MM.1S (cell line): ENCODE measurements at regions not wholly inside any gene's neighbourhood (a gene's known extent, or its start where the extent isn't known, plus 50 kb on each side); places are given as distances from the start of the nearest gene placed in this dataset.

Experiments used
- DNase-seq: peaks from one replicate; pipeline ENCODE4 v3.0.0-alpha.2; 2015
- H2AFZ ChIP-seq: fragments of 300-600 bp; sonication (generic); 2 replicates; pipeline ENCODE4 v1.6.0; 2016; ENCODE audit warnings: antibody characterized with exemption, low read length
- H3F3A ChIP-seq: fragments of 300-600 bp; sonication (generic); 2 replicates; pipeline ENCODE4 v1.6.1; 2016; ENCODE audit warnings: mild to moderate bottlenecking, antibody characterized with exemption, low read length, moderate library complexity, mixed read lengths; ENCODE audit not compliant: insufficient read depth
- H3K27ac ChIP-seq: fragments of 300-600 bp; sonication (generic); 2 replicates; pipeline ENCODE4 v1.5.1; 2016; ENCODE audit warnings: mild to moderate bottlenecking, low read length
- H3K27me3 ChIP-seq: fragments of 300-600 bp; sonication (generic); replicated peaks from 2 replicates; pipeline ENCODE4 v1.6.0; 2016; ENCODE audit warnings: low read length; ENCODE audit not compliant: insufficient read depth
- H3K36me3 ChIP-seq: fragments of 300-600 bp; sonication (generic); replicated peaks from 2 replicates; pipeline ENCODE4 v1.6.1; 2016; ENCODE audit warnings: mild to moderate bottlenecking, low read length, mixed read lengths; ENCODE audit not compliant: insufficient read depth
- H3K4me1 ChIP-seq: fragments of 300-600 bp; sonication (generic); 2 replicates; pipeline ENCODE4 v1.6.1; 2016; ENCODE audit warnings: low read length, mixed read lengths
- H3K4me2 ChIP-seq: fragments of 300-600 bp; sonication (generic); 2 replicates; pipeline ENCODE4 v1.6.0; 2016; ENCODE audit warnings: low read depth, low read length
- H3K4me3 ChIP-seq: fragments of 300-600 bp; sonication (generic); 2 replicates; pipeline ENCODE4 v1.5.1; 2016; ENCODE audit warnings: low read length, mixed read lengths
- H3K79me2 ChIP-seq: fragments of 300-600 bp; sonication (generic); 2 replicates; pipeline ENCODE4 v1.6.1; 2016; ENCODE audit warnings: mixed run types, low read length, mixed read lengths
- H3K9ac ChIP-seq: fragments of 300-600 bp; sonication (generic); 2 replicates; pipeline ENCODE4 v1.6.1; 2016; ENCODE audit warnings: low read length, mixed read lengths
- H3K9me2 ChIP-seq: fragments of 300-600 bp; sonication (generic); replicated peaks from 2 replicates; pipeline ENCODE4 v1.6.1; 2016; ENCODE audit warnings: mild to moderate bottlenecking, low read length, mixed read lengths; ENCODE audit not compliant: insufficient read depth
- H3K9me3 ChIP-seq: fragments of 300-600 bp; sonication (generic); replicated peaks from 2 replicates; pipeline ENCODE4 v1.6.1; 2016; ENCODE audit warnings: mild to moderate bottlenecking, low read length, mixed read lengths; ENCODE audit not compliant: insufficient read depth
- H4K20me1 ChIP-seq: fragments of 300-600 bp; sonication (generic); 2 replicates; pipeline ENCODE4 v1.6.1; 2016; ENCODE audit warnings: mild to moderate bottlenecking, low read length, moderate library complexity, mixed read lengths; ENCODE audit not compliant: insufficient read depth
- CTCF ChIP-seq: fragments of 300-600 bp; sonication (generic); IDR thresholded peaks from 2 replicates; pipeline ENCODE4 v1.5.1; 2016; ENCODE audit warnings: antibody characterized with exemption, low read length, mixed read lengths
- EZH2 ChIP-seq: fragments of 300-600 bp; sonication (generic); optimal IDR thresholded peaks from 2 replicates; pipeline ENCODE3; 2017; ENCODE audit warnings: low read depth, mild to moderate bottlenecking, antibody characterized with exemption, low read length, mixed read lengths
- EZH2phosphoT487 ChIP-seq: fragments of 300-600 bp; sonication (generic); IDR thresholded peaks from 2 replicates; pipeline ENCODE4 v1.6.1; 2018; ENCODE audit warnings: antibody characterized with exemption, low read length

- no peak overlapping the region for H3K4me2 ChIP-seq
- H3K36me3 ChIP-seq = no peaks in the 10 kb centered on the region
- no peak for DNase-seq
- H3K9me2 ChIP-seq = no peaks in the 10 kb centered on the region
- no peaks in the 10 kb centered on the region for H3K27me3 ChIP-seq
- H3K79me2 ChIP-seq = no peaks in the 10 kb centered on the region
- H3K9me3 ChIP-seq = no peaks in the 10 kb centered on the region
- H3F3A ChIP-seq = no peaks in the 10 kb centered on the region
- H3K4me1 ChIP-seq = no peaks in the 10 kb centered on the region
- H3K27ac ChIP-seq = no peak overlapping the region
- H3K9ac ChIP-seq = no peak overlapping the region
- TF ChIP-seq EZH2phosphoT487 (no peak), CTCF (no peak), EZH2 (no peak)
- H3K4me3 ChIP-seq = no peak overlapping the region
- H4K20me1 ChIP-seq = no peaks in the 10 kb centered on the region
- H2AFZ ChIP-seq = no peak overlapping the region
Measured at GRCh38 chr6:4271761-4272470, 136.5 kb upstream of the ECI2 start.

GRCh38 chr6:4270776-4271175, 135.4 kb upstream of the ECI2 start:
- no peak overlapping the region for H3K4me3 ChIP-seq
- H4K20me1 ChIP-seq = no peaks in the 10 kb centered on the region
- no peaks in the 10 kb centered on the region for H3K79me2 ChIP-seq
- H3K4me2 ChIP-seq = no peak overlapping the region
- H3K27ac ChIP-seq = no peak overlapping the region
- no peak overlapping the region for H3K9ac ChIP-seq
- no peaks in the 10 kb centered on the region for H3F3A ChIP-seq
- DNase-seq = no peak
- H3K9me2 ChIP-seq = no peaks in the 10 kb centered on the region
- no peaks in the 10 kb centered on the region for H3K4me1 ChIP-seq
- H2AFZ ChIP-seq = no peak overlapping the region
- no peaks in the 10 kb centered on the region for H3K27me3 ChIP-seq
- TF ChIP-seq EZH2 = no peak
- no peak for TF ChIP-seq CTCF
- no peak for TF ChIP-seq EZH2phosphoT487
- H3K36me3 ChIP-seq = no peaks in the 10 kb centered on the region
- no peaks in the 10 kb centered on the region for H3K9me3 ChIP-seq

GRCh38 chr6:4270001-4270400, 134.6 kb upstream of the ECI2 start:
- no peaks in the 10 kb centered on the region for H3K36me3 ChIP-seq
- no peaks in the 10 kb centered on the region for H4K20me1 ChIP-seq
- no peak overlapping the region for H2AFZ ChIP-seq
- no peak overlapping the region for H3K9ac ChIP-seq
- no peaks in the 10 kb centered on the region for H3K27me3 ChIP-seq
- H3K4me2 ChIP-seq = no peak overlapping the region
- no peaks in the 10 kb centered on the region for H3F3A ChIP-seq
- H3K9me2 ChIP-seq = no peaks in the 10 kb centered on the region
- no peaks in the 10 kb centered on the region for H3K4me1 ChIP-seq
- H3K27ac ChIP-seq = no peak overlapping the region
- DNase-seq = no peak
- no peak for TF ChIP-seq CTCF
- H3K79me2 ChIP-seq = no peaks in the 10 kb centered on the region
- H3K9me3 ChIP-seq = no peaks in the 10 kb centered on the region
- no peak overlapping the region for H3K4me3 ChIP-seq
